ENCODE measurements at regions not wholly inside any gene's neighbourhood (a gene's known extent, or its start where the extent isn't known, plus 50 kb on each side); places are given as distances from the start of the nearest gene placed in this dataset.

GRCh38 chr20:53657732-53658131, 64.1 kb upstream of the ZNF217 start:
- TF ChIP-seq CTCF (IDR thresholded peaks at IDR 0.05) (no peak), POLR2A (IDR thresholded peaks at IDR 0.05) (no peak)

Measured in adrenal gland (tissue), 5 donors.